Mesothelial cell of epicardium (in vitro differentiated cells): ENCODE measurements at regions not wholly inside any gene's neighbourhood (a gene's known extent, or its start where the extent isn't known, plus 50 kb on each side); places are given as distances from the start of the nearest gene placed in this dataset.
A peak's percentile ranks its signal among the peaks of the same experiment; 100 is the strongest.
"Not testable (repeated sequence)": the region's sequence is repeated elsewhere in the genome, so short reads cannot be mapped to it uniquely, and the experiment has no call there.

ENCODE experiments used
- DNase-seq, 2 experiments: peaks; one replicate each; pipeline ENCODE4 v3.0.0; 2021; ENCODE audit warnings: low spot score in 2 of 2; ENCODE audit not compliant: unreplicated experiment in 2 of 2
- H3K27ac Mint-ChIP-seq: 2 replicates; pipeline ENCODE4 v1.8.0; 2021; ENCODE audit warnings: mixed read lengths
- H3K27me3 Mint-ChIP-seq: 2 replicates; pipeline ENCODE4 v1.8.0; 2021; ENCODE audit warnings: low read depth, mixed read lengths
- H3K36me3 Mint-ChIP-seq: 2 replicates; pipeline ENCODE4 v1.8.0; 2021; ENCODE audit warnings: mixed read lengths
- H3K4me1 Mint-ChIP-seq: 2 replicates; pipeline ENCODE4 v1.8.0; 2021; ENCODE audit warnings: mixed read lengths
- H3K4me3 Mint-ChIP-seq: 2 replicates; pipeline ENCODE4 v1.8.0; 2021; ENCODE audit warnings: mild to moderate bottlenecking, moderate library complexity, mixed read lengths
- H3K9me3 Mint-ChIP-seq: 2 replicates; pipeline ENCODE4 v1.8.0; 2021; ENCODE audit warnings: mixed read lengths
- CTCF ChIP-seq: fragments of 200-600 bp; sonication (generic); IDR thresholded peaks from one replicate; pipeline ENCODE4 v1.5.0; 2021; ENCODE audit warnings: antibody characterized with exemption; ENCODE audit not compliant: unreplicated experiment

- peaks cover 39% of the 10 kb centered on the region for H3K4me1 Mint-ChIP-seq
- no peak for DNase-seq
- no peaks in the 10 kb centered on the region for H3K36me3 Mint-ChIP-seq
- no peaks in the 10 kb centered on the region for H3K27me3 Mint-ChIP-seq
- H3K27ac Mint-ChIP-seq, result peak overlapping the region; percentile 79
- no peak overlapping the region for H3K4me3 Mint-ChIP-seq
- no peak for TF ChIP-seq CTCF
- no peaks in the 10 kb centered on the region for H3K9me3 Mint-ChIP-seq
Observed at GRCh38 chr6:133131621-133132465, 109.3 kb upstream of the EYA4 start.

GRCh38 chr6:133132466-133132971 lies 108.6 kb upstream of the EYA4 start:
- DNase-seq, result no peak
- Mint-ChIP-seq H3K27me3 (no peaks in the 10 kb centered on the region), H3K9me3 (no peaks in the 10 kb centered on the region), H3K4me3 (no peak overlapping the region), H3K36me3 (no peaks in the 10 kb centered on the region), H3K27ac (peak overlapping the region; percentile 79), H3K4me1 (peaks cover 39% of the 10 kb centered on the region)
- TF ChIP-seq CTCF, result no peak

GRCh38 chr6:133136177-133136880 lies 104.8 kb upstream of the EYA4 start:
- no peak for TF ChIP-seq CTCF
- Mint-ChIP-seq H3K9me3 (peaks cover 4% of the 10 kb centered on the region), H3K4me3 (no peak overlapping the region), H3K36me3 (no peaks in the 10 kb centered on the region), H3K4me1 (peaks cover 27% of the 10 kb centered on the region), H3K27me3 (peaks cover 2% of the 10 kb centered on the region), H3K27ac (no peak overlapping the region)
- no peak for DNase-seq

- H3K36me3 Mint-ChIP-seq, DNase-seq, H3K4me1 Mint-ChIP-seq, H3K4me3 Mint-ChIP-seq, H3K27ac Mint-ChIP-seq, H3K27me3 Mint-ChIP-seq: not testable (repeated sequence)
- peaks cover 25% of the 10 kb centered on the region for H3K9me3 Mint-ChIP-seq
Observed at GRCh38 chr6:133147470-133148184, 93.5 kb upstream of the EYA4 start.

- no peak overlapping the region for H3K4me3 Mint-ChIP-seq
- peaks cover 22% of the 10 kb centered on the region for H3K9me3 Mint-ChIP-seq
- TF ChIP-seq CTCF, result no peak
- H3K27ac Mint-ChIP-seq, result no peak overlapping the region
- H3K36me3 Mint-ChIP-seq, result peaks cover 1% of the 10 kb centered on the region
- peaks cover 26% of the 10 kb centered on the region for H3K4me1 Mint-ChIP-seq
- no peak for DNase-seq
- peaks cover 6% of the 10 kb centered on the region for H3K27me3 Mint-ChIP-seq
Observed at GRCh38 chr6:133156689-133157088, 84.5 kb upstream of the EYA4 start.
